Sigmoid colon (tissue), 4 donors: ENCODE measurements at regions not wholly inside any gene's neighbourhood (a gene's known extent, or its start where the extent isn't known, plus 50 kb on each side); places are given as distances from the start of the nearest gene placed in this dataset.

Experiments
- POLR2AphosphoS5 ChIP-seq, 4 donors: sonication (generic); formaldehyde crosslinking; IDR thresholded peaks; one replicate each; pipeline ENCODE4 v1.6.1; 2017; ENCODE audit warnings: antibody characterized with exemption in 4 of 4
- TF ChIP-seq, protein P1 (sequence below), 4 experiments: fragments of 450-650 bp in 3 of 4; fragments of 200-600 bp in 1 of 4; IDR thresholded peaks; one replicate each; pipeline ENCODE4 v1.5.1; 2016 to 2019; ENCODE audit warnings: antibody characterized with exemption in 4 of 4, mild to moderate bottlenecking in 3 of 4, moderate library complexity in 2 of 4

DNA sequence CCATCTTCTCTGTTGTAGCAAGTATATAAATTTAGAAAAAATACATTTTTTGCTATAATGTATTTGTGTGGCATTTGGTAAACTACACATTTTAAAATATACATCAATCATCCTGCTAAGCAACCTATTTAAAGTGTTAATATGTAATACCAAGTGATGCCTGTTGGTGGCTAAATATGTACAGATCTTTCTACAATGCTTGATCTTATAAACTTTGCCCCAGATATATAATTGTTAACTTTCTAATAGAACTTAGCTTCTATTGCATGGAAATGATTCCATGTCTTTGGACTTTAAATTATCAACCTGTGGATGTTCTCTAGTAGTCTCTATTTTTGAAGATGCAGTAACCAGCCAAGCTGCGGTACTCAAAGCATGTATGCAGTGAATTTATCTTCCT, 1260.4 kb upstream of the RAG2 start:
- no peak for TF ChIP-seq POLR2AphosphoS5 (IDR thresholded peaks at IDR 0.05)
- TF ChIP-seq, protein P1, sequence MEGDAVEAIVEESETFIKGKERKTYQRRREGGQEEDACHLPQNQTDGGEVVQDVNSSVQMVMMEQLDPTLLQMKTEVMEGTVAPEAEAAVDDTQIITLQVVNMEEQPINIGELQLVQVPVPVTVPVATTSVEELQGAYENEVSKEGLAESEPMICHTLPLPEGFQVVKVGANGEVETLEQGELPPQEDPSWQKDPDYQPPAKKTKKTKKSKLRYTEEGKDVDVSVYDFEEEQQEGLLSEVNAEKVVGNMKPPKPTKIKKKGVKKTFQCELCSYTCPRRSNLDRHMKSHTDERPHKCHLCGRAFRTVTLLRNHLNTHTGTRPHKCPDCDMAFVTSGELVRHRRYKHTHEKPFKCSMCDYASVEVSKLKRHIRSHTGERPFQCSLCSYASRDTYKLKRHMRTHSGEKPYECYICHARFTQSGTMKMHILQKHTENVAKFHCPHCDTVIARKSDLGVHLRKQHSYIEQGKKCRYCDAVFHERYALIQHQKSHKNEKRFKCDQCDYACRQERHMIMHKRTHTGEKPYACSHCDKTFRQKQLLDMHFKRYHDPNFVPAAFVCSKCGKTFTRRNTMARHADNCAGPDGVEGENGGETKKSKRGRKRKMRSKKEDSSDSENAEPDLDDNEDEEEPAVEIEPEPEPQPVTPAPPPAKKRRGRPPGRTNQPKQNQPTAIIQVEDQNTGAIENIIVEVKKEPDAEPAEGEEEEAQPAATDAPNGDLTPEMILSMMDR (IDR thresholded peaks at IDR 0.05), result no peak
